DOHH2 (cell line): ENCODE measurements at regions not wholly inside any gene's neighbourhood (a gene's known extent, or its start where the extent isn't known, plus 50 kb on each side); places are given as distances from the start of the nearest gene placed in this dataset.

ENCODE experiments used
- CTCF ChIP-seq: fragments of 200-600 bp; sonication (generic); IDR thresholded peaks from one replicate; pipeline ENCODE4 v1.5.1; 2014; ENCODE audit warnings: antibody characterized with exemption, mild to moderate bottlenecking, low read depth, low read length; ENCODE audit not compliant: poor library complexity, severe bottlenecking
- EZH2phosphoT487 ChIP-seq: fragments of 200-600 bp; sonication (generic); IDR thresholded peaks from 2 replicates; pipeline ENCODE4 v1.6.1; 2017; ENCODE audit warnings: borderline replicate concordance, mild to moderate bottlenecking, antibody characterized with exemption, low read length, moderate library complexity, mixed read lengths

GRCh38 chr5:160485364-160485969, 63.8 kb downstream of the PTTG1 start:
- TF ChIP-seq CTCF (no peak), EZH2phosphoT487 (no peak)
